Gastrocnemius medialis (tissue), 4 donors: ENCODE measurements at regions not wholly inside any gene's neighbourhood (a gene's known extent, or its start where the extent isn't known, plus 50 kb on each side); places are given as distances from the start of the nearest gene placed in this dataset.

Experiments used
- ATAC-seq, 2 donors: fragments of 150-250 bp; one replicate each; pipeline ENCODE4 v1.9.1; 2016
- DNase-seq, 2 donors: peaks; one replicate each; pipeline ENCODE4 v3.0.0-alpha.2; 2019
- H3K27ac ChIP-seq, 4 donors: fragments of 200-600 bp; sonication (generic); 1 replicate in 1 of 4; 2 replicates in 3 of 4; pipeline ENCODE4 v1.5.1; 2016 to 2018; ENCODE audit warnings: mild to moderate bottlenecking in 2 of 4, moderate library complexity in 1 of 4
- H3K27me3 ChIP-seq, 3 donors: fragments of 200-600 bp; sonication (generic) in 2 of 3; 1 replicate in 1 of 3; 2 replicates in 2 of 3; pipeline versions ENCODE4 v1.5.1 to v1.6.0; 2016 to 2019; ENCODE audit warnings: mild to moderate bottlenecking in 1 of 3, moderate library complexity in 1 of 3
- H3K36me3 ChIP-seq, 2 donors: fragments of 200-600 bp; sonication (generic) in 1 of 2; one replicate each; pipeline ENCODE4 v1.5.1; 2017 to 2018
- H3K4me1 ChIP-seq, 2 donors: fragments of 200-600 bp; sonication (generic) in 1 of 2; one replicate each; pipeline ENCODE4 v1.5.1; 2016 to 2017; ENCODE audit warnings: mild to moderate bottlenecking in 2 of 2
- H3K4me3 ChIP-seq, 4 donors: fragments of 200-600 bp; sonication (generic) in 3 of 4; 1 replicate in 1 of 4; 2 replicates in 3 of 4; pipeline ENCODE4 v1.5.1; 2016 to 2019; ENCODE audit warnings: mild to moderate bottlenecking in 2 of 4
- H3K9me3 ChIP-seq, 3 donors: fragments of 200-600 bp; sonication (generic) in 2 of 3; 1 replicate in 1 of 3; 2 replicates in 2 of 3; pipeline ENCODE4 v1.5.1; 2016 to 2019
- POLR2A ChIP-seq, 2 donors: fragments of 450-650 bp; IDR thresholded peaks; one replicate each; pipeline ENCODE4 v1.6.1; 2017; ENCODE audit warnings: antibody characterized with exemption in 2 of 2, mild to moderate bottlenecking in 2 of 2, moderate library complexity in 2 of 2
- in situ Hi-C, 4 donors: fragments of 200-750 bp; cut with MboI; loops; one replicate each; pipeline versions ENCODE4 v1.15.0 to v1.8.0; 2017; ENCODE audit warnings: low sequenced_read_pairs in 4 of 4
- intact Hi-C: fragments of 100-400 bp; cut with DNase I; formaldehyde crosslinking; loops from one replicate; pipeline ENCODE4 v1.15.1; 2023; ENCODE audit warnings: low total_unique reads
- TF ChIP-seq, protein P1 (sequence below), 5 experiments: fragments of 450-650 bp in 3 of 5; fragments of 200-600 bp in 2 of 5; sonication (generic) in 2 of 5; IDR thresholded peaks in 4 of 5; conservative IDR thresholded peaks in 1 of 5; 1 replicate in 4 of 5; 2 replicates in 1 of 5; pipeline ENCODE4 v1.5.1; 2016 to 2019; ENCODE audit warnings: antibody characterized with exemption in 5 of 5, mild to moderate bottlenecking in 3 of 5, moderate library complexity in 3 of 5

DNA sequence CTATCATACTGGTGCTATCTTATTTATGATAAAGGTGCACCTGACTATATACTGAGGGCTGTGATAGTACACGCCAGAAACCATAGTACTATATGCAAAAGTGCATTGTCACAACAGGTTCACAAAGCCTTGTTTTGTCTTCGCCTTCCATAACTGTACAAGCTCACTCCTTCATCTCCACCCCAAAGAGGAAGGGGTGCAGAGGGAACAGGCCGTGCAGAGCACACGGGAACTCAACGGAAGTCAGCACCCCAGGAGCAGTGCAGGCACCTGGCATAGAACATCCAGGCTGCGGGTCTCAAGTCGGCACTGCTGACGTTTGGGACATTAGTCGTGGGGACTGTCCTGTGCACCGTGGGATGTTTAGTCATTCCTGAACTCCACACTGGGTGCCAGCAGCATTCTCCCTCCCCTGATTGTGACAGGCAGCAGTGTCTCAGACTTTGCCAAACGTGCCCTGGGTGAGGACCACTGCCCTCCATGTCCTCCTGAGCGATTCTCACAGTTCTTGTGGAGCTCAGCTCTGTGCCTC lies 99.7 kb downstream of the PXDC1 start:
- in situ Hi-C loops (no loop called here), intact Hi-C loops (no loop called here)
- Histone ChIP-seq H3K9me3 (no peaks in the 10 kb centered on the region), H3K36me3 (no peaks in the 10 kb centered on the region), H3K27ac (no peak overlapping the region), H3K27me3 (no peaks in the 10 kb centered on the region), H3K4me3 (no peak overlapping the region), H3K4me1 (no peaks in the 10 kb centered on the region)
- TF ChIP-seq, protein P1, sequence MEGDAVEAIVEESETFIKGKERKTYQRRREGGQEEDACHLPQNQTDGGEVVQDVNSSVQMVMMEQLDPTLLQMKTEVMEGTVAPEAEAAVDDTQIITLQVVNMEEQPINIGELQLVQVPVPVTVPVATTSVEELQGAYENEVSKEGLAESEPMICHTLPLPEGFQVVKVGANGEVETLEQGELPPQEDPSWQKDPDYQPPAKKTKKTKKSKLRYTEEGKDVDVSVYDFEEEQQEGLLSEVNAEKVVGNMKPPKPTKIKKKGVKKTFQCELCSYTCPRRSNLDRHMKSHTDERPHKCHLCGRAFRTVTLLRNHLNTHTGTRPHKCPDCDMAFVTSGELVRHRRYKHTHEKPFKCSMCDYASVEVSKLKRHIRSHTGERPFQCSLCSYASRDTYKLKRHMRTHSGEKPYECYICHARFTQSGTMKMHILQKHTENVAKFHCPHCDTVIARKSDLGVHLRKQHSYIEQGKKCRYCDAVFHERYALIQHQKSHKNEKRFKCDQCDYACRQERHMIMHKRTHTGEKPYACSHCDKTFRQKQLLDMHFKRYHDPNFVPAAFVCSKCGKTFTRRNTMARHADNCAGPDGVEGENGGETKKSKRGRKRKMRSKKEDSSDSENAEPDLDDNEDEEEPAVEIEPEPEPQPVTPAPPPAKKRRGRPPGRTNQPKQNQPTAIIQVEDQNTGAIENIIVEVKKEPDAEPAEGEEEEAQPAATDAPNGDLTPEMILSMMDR (IDR thresholded peaks at IDR 0.05 in 4 of 5, conservative IDR thresholded peaks at IDR 0.05 in 1 of 5), result no peak
- TF ChIP-seq POLR2A (IDR thresholded peaks at IDR 0.05), result no peak
- ATAC-seq (no peak), DNase-seq (no peak)

DNA sequence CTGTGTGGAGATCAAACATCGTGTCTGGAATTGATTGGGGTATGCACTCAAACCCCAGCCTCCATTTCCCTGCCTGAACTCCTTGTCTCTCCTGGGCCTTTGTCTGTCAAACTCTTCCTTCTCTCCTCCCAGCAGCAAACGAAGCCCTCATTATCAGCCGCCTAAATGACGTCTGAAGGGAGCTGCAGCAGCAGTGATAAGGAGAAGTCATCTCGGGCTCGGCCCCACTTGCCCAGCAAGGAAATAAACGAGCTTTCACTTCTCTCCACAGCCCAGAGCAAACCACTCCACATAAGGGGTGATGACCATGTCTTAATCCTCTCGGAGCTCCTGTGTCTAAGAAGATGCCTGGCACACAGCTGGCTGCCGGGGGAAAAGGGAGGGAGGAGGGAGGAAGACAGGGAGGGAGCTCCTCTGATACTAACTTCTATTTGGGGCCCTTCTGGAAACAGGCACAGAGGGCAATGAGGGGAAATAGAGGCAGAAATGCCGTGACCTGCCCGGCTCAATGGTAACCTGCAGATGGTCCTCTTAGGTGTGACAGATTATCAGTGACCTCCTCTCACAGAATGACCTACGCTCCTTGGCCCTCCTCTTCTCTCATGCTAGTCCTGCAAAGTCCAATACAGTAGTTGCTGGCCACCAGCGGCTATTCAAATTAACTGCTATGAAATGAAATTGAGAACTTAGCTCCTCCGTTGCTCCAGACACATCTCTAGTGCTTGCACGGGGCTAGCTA lies 100.4 kb downstream of the PXDC1 start:
- Histone ChIP-seq H3K27ac (no peak overlapping the region), H3K36me3 (no peaks in the 10 kb centered on the region), H3K4me3 (no peak overlapping the region), H3K27me3 (no peaks in the 10 kb centered on the region), H3K4me1 (no peaks in the 10 kb centered on the region), H3K9me3 (no peaks in the 10 kb centered on the region)
- intact Hi-C loops (no loop called here), in situ Hi-C loops (no loop called here)
- DNase-seq, result no peak
- no peak for ATAC-seq
- TF ChIP-seq, protein P1 (IDR thresholded peaks at IDR 0.05 in 4 of 5, conservative IDR thresholded peaks at IDR 0.05 in 1 of 5), result no peak
- TF ChIP-seq POLR2A (IDR thresholded peaks at IDR 0.05), result no peak

DNA sequence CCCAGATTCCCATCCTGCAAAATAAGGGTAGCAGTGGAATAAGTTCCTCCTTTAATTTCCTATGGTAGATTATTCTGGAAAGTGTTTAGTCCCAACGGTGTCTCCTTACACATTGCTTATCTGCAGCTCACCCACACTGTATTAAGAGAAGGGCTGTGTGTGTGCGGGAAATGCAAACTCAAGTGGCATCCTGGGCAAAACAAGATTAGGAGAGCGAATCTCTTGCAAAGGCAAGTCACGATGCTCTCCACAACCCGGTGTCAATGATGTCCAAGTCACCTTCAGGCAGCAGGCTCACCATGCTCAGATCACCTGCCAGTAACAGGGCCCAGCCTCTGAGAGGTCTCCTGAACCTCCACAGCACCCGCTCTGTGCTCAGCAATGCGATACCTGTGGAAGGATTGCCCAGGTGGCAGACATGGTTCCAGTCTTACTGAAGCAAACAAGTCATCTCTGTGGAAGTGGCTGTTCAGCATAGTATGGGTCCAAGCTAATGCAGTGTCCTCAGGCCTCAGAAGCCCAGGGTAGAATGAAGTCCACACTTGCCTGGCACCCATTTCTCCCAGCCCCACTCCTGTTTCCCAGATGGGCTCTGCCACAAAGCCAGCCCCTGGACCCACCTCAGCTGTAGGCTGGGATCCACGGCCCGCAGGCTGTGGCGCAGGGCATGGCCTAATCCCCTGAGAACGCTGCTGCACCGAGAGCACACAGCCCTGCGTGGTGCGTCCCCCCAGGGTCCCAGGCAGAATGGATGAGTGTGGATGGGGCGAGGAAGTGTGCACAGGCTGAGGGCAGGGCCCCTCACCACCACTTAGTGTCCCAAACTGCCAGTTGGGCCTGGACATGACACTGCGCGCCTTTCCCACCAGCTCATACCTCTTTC lies 101.2 kb downstream of the PXDC1 start:
- no peaks in the 10 kb centered on the region for H3K27me3 ChIP-seq
- H3K9me3 ChIP-seq, result no peaks in the 10 kb centered on the region
- DNase-seq (no peak), ATAC-seq (no peak)
- no peak overlapping the region for H3K4me3 ChIP-seq
- in situ Hi-C loops, result no loop called here
- H3K27ac ChIP-seq, result no peak overlapping the region
- no peaks in the 10 kb centered on the region for H3K36me3 ChIP-seq
- TF ChIP-seq, protein P1 (IDR thresholded peaks at IDR 0.05 in 4 of 5, conservative IDR thresholded peaks at IDR 0.05 in 1 of 5), result no peak
- TF ChIP-seq POLR2A (IDR thresholded peaks at IDR 0.05), result no peak
- no peaks in the 10 kb centered on the region for H3K4me1 ChIP-seq
- intact Hi-C loops, result no loop called here

DNA sequence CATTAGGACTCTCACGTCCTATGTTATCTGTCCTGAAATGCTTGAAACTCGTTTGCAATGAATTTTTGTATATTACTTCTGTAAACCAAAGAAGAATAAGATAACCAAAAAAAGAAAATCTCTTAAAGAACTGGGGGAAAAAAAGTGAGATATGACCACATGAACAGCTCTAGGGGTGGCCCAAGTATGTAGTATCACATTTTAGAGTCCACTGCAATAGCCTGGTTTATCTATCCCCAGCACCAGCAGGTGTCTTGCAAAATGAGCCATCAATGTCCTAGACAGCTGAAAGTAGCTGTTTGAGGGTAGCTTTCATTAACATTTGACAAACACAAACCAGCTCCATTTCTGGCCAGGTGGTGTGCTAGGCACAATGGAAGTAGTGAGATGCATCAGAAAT lies 102.8 kb downstream of the PXDC1 start:
- Histone ChIP-seq H3K36me3 (no peaks in the 10 kb centered on the region), H3K4me3 (no peak overlapping the region), H3K27ac (no peak overlapping the region), H3K27me3 (no peaks in the 10 kb centered on the region), H3K4me1 (no peaks in the 10 kb centered on the region), H3K9me3 (no peaks in the 10 kb centered on the region)
- no peak for DNase-seq
- no peak for ATAC-seq
- TF ChIP-seq, protein P1 (IDR thresholded peaks at IDR 0.05 in 4 of 5, conservative IDR thresholded peaks at IDR 0.05 in 1 of 5), result no peak
- TF ChIP-seq POLR2A (IDR thresholded peaks at IDR 0.05), result no peak
- intact Hi-C loops, result no loop called here
- in situ Hi-C loops, result no loop called here
